Left hindlimb (tissue), 1 donor: ENCODE measurements at regions not wholly inside any gene's neighbourhood (a gene's known extent, or its start where the extent isn't known, plus 50 kb on each side); places are given as distances from the start of the nearest gene placed in this dataset.

ENCODE experiments used
- DNase-seq: peaks from one replicate; pipeline ENCODE4 v3.0.0-alpha.2; 2018

DNA sequence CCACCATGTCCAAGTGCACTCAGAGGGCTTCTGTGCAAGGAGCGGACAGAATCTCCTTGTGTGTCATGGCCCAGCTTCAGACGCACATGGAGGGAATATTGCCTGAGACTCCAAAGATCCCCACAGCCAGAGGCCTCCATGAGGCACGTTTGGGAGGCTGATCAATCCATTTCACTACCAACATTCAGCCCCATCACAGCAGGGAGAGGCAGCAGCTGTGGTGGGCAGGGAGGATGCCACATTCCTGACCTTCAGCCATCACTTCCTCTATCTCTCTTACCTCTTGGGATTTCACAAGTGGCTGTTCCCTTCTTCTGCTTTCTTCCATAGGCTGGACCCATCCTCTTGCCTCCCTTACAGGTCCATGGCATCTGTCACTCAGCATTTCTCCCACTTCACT, 82.4 kb upstream of the MBNL2 start:
- no peak for DNase-seq

DNA sequence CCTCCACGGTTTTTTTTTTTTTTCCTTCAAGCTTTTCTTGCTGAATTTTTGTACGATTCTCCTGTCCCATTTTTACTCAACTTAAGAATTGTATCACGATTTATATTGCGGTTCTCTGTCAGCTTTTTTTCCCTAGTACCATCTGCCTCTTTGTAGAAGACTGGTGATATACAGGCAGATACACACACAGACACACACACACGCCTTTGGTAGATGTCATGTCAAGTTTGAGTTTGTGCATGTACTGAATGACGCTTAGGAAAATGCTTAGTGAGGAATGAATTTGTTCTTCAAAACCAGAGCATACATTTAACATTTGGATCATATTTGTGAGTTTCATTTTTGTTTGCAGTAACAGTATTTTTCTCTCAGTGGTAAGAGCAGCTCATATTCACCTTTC, 82.0 kb upstream of the MBNL2 start:
- no peak for DNase-seq

DNA sequence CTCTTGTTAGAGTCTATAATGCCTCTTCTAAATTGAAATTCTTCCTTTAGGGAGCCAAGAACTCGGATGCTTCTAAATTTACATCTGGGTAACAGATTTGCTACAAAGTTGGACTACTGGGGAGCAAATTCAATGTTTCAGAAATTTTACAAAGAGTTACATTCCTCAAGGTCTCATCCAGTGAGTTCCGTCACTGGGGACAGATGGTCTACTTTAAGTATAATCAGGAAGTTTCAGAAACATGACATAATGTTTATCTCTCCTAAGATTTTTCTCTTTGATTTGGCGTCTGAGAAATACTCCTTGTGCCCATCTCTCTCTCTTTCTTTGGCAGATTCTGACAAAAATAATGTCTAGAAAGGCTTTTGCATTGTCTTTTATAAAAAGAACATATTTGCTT, 81.5 kb upstream of the MBNL2 start:
- no peak for DNase-seq

GRCh38 chr13:97141097-97141496, 81.0 kb upstream of the MBNL2 start:
- DNase-seq, result no peak

GRCh38 chr13:97141564-97142005, 80.5 kb upstream of the MBNL2 start:
- no peak for DNase-seq

GRCh38 chr13:97142452-97142851, 79.7 kb upstream of the MBNL2 start:
- DNase-seq, result no peak

DNA sequence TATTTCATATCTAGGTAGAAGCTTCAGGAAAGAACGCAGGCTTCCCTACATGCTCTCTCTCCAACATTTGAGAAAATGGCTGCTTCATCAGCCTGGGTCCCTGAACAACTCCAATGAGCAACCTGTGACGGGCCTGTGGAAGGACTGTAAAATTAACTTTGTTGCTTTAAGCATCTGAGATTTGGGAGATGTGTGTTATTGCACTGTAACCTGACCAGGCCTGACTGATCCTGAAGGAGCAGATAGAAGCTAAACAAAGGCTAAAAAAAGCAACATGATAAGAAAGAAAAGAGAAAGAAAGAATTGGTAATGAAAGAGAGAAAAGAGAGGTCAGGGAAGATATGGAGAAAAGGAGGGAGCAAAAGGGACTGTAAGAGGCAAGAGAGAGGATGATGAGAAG, 77.1 kb upstream of the MBNL2 start:
- no peak for DNase-seq

GRCh38 chr13:97148894-97149293, 73.2 kb upstream of the MBNL2 start:
- DNase-seq, result no peak

DNA sequence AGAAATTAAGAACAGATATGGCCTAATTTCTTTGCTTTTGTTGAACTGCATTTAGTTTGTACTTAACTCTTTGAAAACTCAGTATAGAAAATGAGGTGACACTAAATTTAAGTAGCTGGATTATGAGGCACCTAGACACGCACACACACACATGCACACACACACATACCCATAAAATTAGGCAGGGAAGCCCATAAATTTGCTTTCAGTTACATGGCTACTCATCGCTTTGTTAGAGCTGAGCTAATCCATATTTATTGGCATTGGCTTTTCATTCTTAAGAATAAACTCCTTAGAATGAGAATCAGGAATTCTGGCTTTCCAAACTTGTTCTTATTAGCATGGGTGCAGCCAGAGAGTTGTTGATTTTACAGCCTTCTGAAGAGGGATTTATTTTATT, 61.7 kb upstream of the MBNL2 start:
- no peak for DNase-seq

GRCh38 chr13:97161582-97162231, 60.4 kb upstream of the MBNL2 start:
- DNase-seq, result no peak

GRCh38 chr13:97165502-97166425, 56.4 kb upstream of the MBNL2 start:
- DNase-seq, result no peak

DNA sequence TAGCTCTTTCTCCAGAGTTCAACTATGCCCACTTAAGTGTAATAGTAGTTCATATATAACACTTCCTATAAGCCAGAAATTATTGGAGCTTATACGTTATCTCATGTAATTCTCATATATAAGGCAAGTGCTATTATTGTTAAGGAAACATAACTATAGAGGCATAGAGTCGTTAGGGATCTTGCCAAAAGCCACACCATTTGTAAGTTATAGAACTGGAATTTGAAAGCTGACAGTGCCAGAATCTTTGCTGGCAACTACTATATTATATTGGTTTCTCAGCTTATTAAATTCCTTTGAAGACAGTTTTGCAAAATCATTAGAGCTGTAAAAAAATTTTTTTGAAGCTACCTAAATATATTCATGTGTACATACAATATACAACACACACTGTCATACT, 51.0 kb upstream of the MBNL2 start:
- DNase-seq, result no peak
